GM21529 (cell line): ENCODE measurements at regions not wholly inside any gene's neighbourhood (a gene's known extent, or its start where the extent isn't known, plus 50 kb on each side); places are given as distances from the start of the nearest gene placed in this dataset.

Experiments used
- ATAC-seq: cut with Tn5 transposase; IDR thresholded peaks from one replicate; pipeline ENCODE4 v1.9.1; 2021; ENCODE audit not compliant: unreplicated experiment

GRCh38 chr1:244218220-244218619, 167.1 kb downstream of the ZBTB18 start:
- no peak for ATAC-seq

- ATAC-seq = no peak
These were observed 168.1 kb downstream of the ZBTB18 start for GRCh38 chr1:244219149-244219548.

GRCh38 chr1:244219802-244220201, 168.7 kb downstream of the ZBTB18 start:
- no peak for ATAC-seq

GRCh38 chr1:244220410-244220809, 169.3 kb downstream of the ZBTB18 start:
- ATAC-seq = no peak

- ATAC-seq = no peak
These were observed 170.9 kb downstream of the ZBTB18 start for GRCh38 chr1:244221991-244222390.

- no peak for ATAC-seq
These were observed 173.7 kb downstream of the ZBTB18 start for GRCh38 chr1:244224487-244225430.

GRCh38 chr1:244226435-244226834, 175.4 kb downstream of the ZBTB18 start:
- no peak for ATAC-seq

- no peak for ATAC-seq
These were observed 179.4 kb downstream of the ZBTB18 start for GRCh38 chr1:244230470-244230869.

- no peak for ATAC-seq
These were observed 180.1 kb downstream of the ZBTB18 start for GRCh38 chr1:244231193-244231571.

GRCh38 chr1:244231572-244232315, 180.7 kb downstream of the ZBTB18 start:
- ATAC-seq = no peak

- no peak for ATAC-seq
These were observed 183.0 kb downstream of the ZBTB18 start for GRCh38 chr1:244234009-244234643.

- no peak for ATAC-seq
These were observed 184.1 kb downstream of the ZBTB18 start for GRCh38 chr1:244235157-244235556.

- no peak for ATAC-seq
These were observed 185.0 kb downstream of the ZBTB18 start for GRCh38 chr1:244236101-244236500.

GRCh38 chr1:244236721-244237120, 185.6 kb downstream of the ZBTB18 start:
- ATAC-seq = no peak

- no peak for ATAC-seq
These were observed 186.4 kb downstream of the ZBTB18 start for GRCh38 chr1:244237445-244237844.

GRCh38 chr1:244239261-244239770, 188.2 kb downstream of the ZBTB18 start:
- no peak for ATAC-seq

GRCh38 chr1:244241438-244241837, 190.4 kb downstream of the ZBTB18 start:
- no peak for ATAC-seq

- peak; percentile 69 for ATAC-seq
These were observed 191.4 kb downstream of the ZBTB18 start for GRCh38 chr1:244242446-244242845.

- no peak for ATAC-seq
These were observed 195.3 kb downstream of the ZBTB18 start for GRCh38 chr1:244246334-244246733.

- no peak for ATAC-seq
These were observed 197.3 kb downstream of the ZBTB18 start for GRCh38 chr1:244248426-244248825.

- ATAC-seq = no peak
These were observed 199.5 kb downstream of the ADSS2 start for GRCh38 chr1:244252211-244252610.
